ENCODE measurements at regions not wholly inside any gene's neighbourhood (a gene's known extent, or its start where the extent isn't known, plus 50 kb on each side); places are given as distances from the start of the nearest gene placed in this dataset.

- H3K9me3 ChIP-seq (ENCODE audit: control insufficient read depth, low read depth, low read length): no peaks in the 10 kb centered on the region
- H3K9ac ChIP-seq (ENCODE audit: low read length): no peak overlapping the region
- no peak overlapping the region for H3K27ac ChIP-seq (ENCODE audit: low read length)
- no peak overlapping the region for H3K4me3 ChIP-seq (ENCODE audit: low read length)
- no peaks in the 10 kb centered on the region for H3K27me3 ChIP-seq (ENCODE audit: control insufficient read depth, insufficient read depth, low read length)
- no peaks in the 10 kb centered on the region for H3K36me3 ChIP-seq (ENCODE audit: control insufficient read depth, low read depth, low read length)
- H3K4me1 ChIP-seq (ENCODE audit: control insufficient read depth, low read depth, low read length): no peaks in the 10 kb centered on the region
Observed at GRCh38 chr1:5164158-5164557, 509.7 kb downstream of the AJAP1 start.

GRCh38 chr1:5161372-5161771 is 507.0 kb downstream of the AJAP1 start:
- H3K9ac ChIP-seq (ENCODE audit: low read length): no peak overlapping the region
- no peak overlapping the region for H3K4me3 ChIP-seq (ENCODE audit: low read length)
- H3K27ac ChIP-seq (ENCODE audit: low read length): no peak overlapping the region
- H3K27me3 ChIP-seq (ENCODE audit: control insufficient read depth, insufficient read depth, low read length): no peaks in the 10 kb centered on the region
- no peaks in the 10 kb centered on the region for H3K4me1 ChIP-seq (ENCODE audit: control insufficient read depth, low read depth, low read length)
- H3K36me3 ChIP-seq (ENCODE audit: control insufficient read depth, low read depth, low read length): no peaks in the 10 kb centered on the region
- H3K9me3 ChIP-seq (ENCODE audit: control insufficient read depth, low read depth, low read length): no peaks in the 10 kb centered on the region

GRCh38 chr1:5157175-5157574 is 502.8 kb downstream of the AJAP1 start:
- Histone ChIP-seq H3K9me3 (ENCODE audit: control insufficient read depth, low read depth, low read length) (no peaks in the 10 kb centered on the region), H3K27ac (ENCODE audit: low read length) (no peak overlapping the region), H3K4me3 (ENCODE audit: low read length) (no peak overlapping the region), H3K36me3 (ENCODE audit: control insufficient read depth, low read depth, low read length) (no peaks in the 10 kb centered on the region), H3K4me1 (ENCODE audit: control insufficient read depth, low read depth, low read length) (no peaks in the 10 kb centered on the region), H3K9ac (ENCODE audit: low read length) (no peak overlapping the region), H3K27me3 (ENCODE audit: control insufficient read depth, insufficient read depth, low read length) (no peaks in the 10 kb centered on the region)

GRCh38 chr1:5156416-5157120 is 502.2 kb downstream of the AJAP1 start:
- Histone ChIP-seq H3K4me1 (ENCODE audit: control insufficient read depth, low read depth, low read length) (no peaks in the 10 kb centered on the region), H3K27ac (ENCODE audit: low read length) (no peak overlapping the region), H3K9ac (ENCODE audit: low read length) (no peak overlapping the region), H3K9me3 (ENCODE audit: control insufficient read depth, low read depth, low read length) (no peaks in the 10 kb centered on the region), H3K27me3 (ENCODE audit: control insufficient read depth, insufficient read depth, low read length) (no peaks in the 10 kb centered on the region), H3K4me3 (ENCODE audit: low read length) (no peak overlapping the region), H3K36me3 (ENCODE audit: control insufficient read depth, low read depth, low read length) (no peaks in the 10 kb centered on the region)

- H3K36me3 ChIP-seq (ENCODE audit: control insufficient read depth, low read depth, low read length): no peaks in the 10 kb centered on the region
- H3K9ac ChIP-seq (ENCODE audit: low read length): no peak overlapping the region
- H3K4me3 ChIP-seq (ENCODE audit: low read length): no peak overlapping the region
- H3K4me1 ChIP-seq (ENCODE audit: control insufficient read depth, low read depth, low read length): no peaks in the 10 kb centered on the region
- H3K27me3 ChIP-seq (ENCODE audit: control insufficient read depth, insufficient read depth, low read length): no peaks in the 10 kb centered on the region
- no peak overlapping the region for H3K27ac ChIP-seq (ENCODE audit: low read length)
- no peaks in the 10 kb centered on the region for H3K9me3 ChIP-seq (ENCODE audit: control insufficient read depth, low read depth, low read length)
Observed at GRCh38 chr1:5151511-5151910, 497.1 kb downstream of the AJAP1 start.

GRCh38 chr1:5150191-5150590 is 495.8 kb downstream of the AJAP1 start:
- no peaks in the 10 kb centered on the region for H3K36me3 ChIP-seq (ENCODE audit: control insufficient read depth, low read depth, low read length)
- H3K9ac ChIP-seq (ENCODE audit: low read length): no peak overlapping the region
- no peak overlapping the region for H3K27ac ChIP-seq (ENCODE audit: low read length)
- H3K4me3 ChIP-seq (ENCODE audit: low read length): no peak overlapping the region
- no peaks in the 10 kb centered on the region for H3K4me1 ChIP-seq (ENCODE audit: control insufficient read depth, low read depth, low read length)
- H3K9me3 ChIP-seq (ENCODE audit: control insufficient read depth, low read depth, low read length): no peaks in the 10 kb centered on the region
- no peaks in the 10 kb centered on the region for H3K27me3 ChIP-seq (ENCODE audit: control insufficient read depth, insufficient read depth, low read length)

- H3K4me1 ChIP-seq (ENCODE audit: control insufficient read depth, low read depth, low read length): peaks cover 8% of the 10 kb centered on the region
- no peak overlapping the region for H3K9ac ChIP-seq (ENCODE audit: low read length)
- H3K4me3 ChIP-seq (ENCODE audit: low read length): no peak overlapping the region
- no peak overlapping the region for H3K27ac ChIP-seq (ENCODE audit: low read length)
- no peaks in the 10 kb centered on the region for H3K36me3 ChIP-seq (ENCODE audit: control insufficient read depth, low read depth, low read length)
- H3K9me3 ChIP-seq (ENCODE audit: control insufficient read depth, low read depth, low read length): no peaks in the 10 kb centered on the region
- H3K27me3 ChIP-seq (ENCODE audit: control insufficient read depth, insufficient read depth, low read length): no peaks in the 10 kb centered on the region
Observed at GRCh38 chr1:5147806-5148205, 493.4 kb downstream of the AJAP1 start.

- H3K9me3 ChIP-seq (ENCODE audit: control insufficient read depth, low read depth, low read length): no peaks in the 10 kb centered on the region
- no peaks in the 10 kb centered on the region for H3K27me3 ChIP-seq (ENCODE audit: control insufficient read depth, insufficient read depth, low read length)
- no peaks in the 10 kb centered on the region for H3K36me3 ChIP-seq (ENCODE audit: control insufficient read depth, low read depth, low read length)
- peaks cover 8% of the 10 kb centered on the region for H3K4me1 ChIP-seq (ENCODE audit: control insufficient read depth, low read depth, low read length)
- no peak overlapping the region for H3K4me3 ChIP-seq (ENCODE audit: low read length)
- no peak overlapping the region for H3K27ac ChIP-seq (ENCODE audit: low read length)
- no peak overlapping the region for H3K9ac ChIP-seq (ENCODE audit: low read length)
Observed at GRCh38 chr1:5142389-5142788, 488.0 kb downstream of the AJAP1 start.

GRCh38 chr1:5141750-5142149 is 487.3 kb downstream of the AJAP1 start:
- H3K9me3 ChIP-seq (ENCODE audit: control insufficient read depth, low read depth, low read length): no peaks in the 10 kb centered on the region
- peaks cover 8% of the 10 kb centered on the region for H3K4me1 ChIP-seq (ENCODE audit: control insufficient read depth, low read depth, low read length)
- no peak overlapping the region for H3K9ac ChIP-seq (ENCODE audit: low read length)
- H3K36me3 ChIP-seq (ENCODE audit: control insufficient read depth, low read depth, low read length): no peaks in the 10 kb centered on the region
- no peaks in the 10 kb centered on the region for H3K27me3 ChIP-seq (ENCODE audit: control insufficient read depth, insufficient read depth, low read length)
- H3K27ac ChIP-seq (ENCODE audit: low read length): no peak overlapping the region
- no peak overlapping the region for H3K4me3 ChIP-seq (ENCODE audit: low read length)

- Histone ChIP-seq H3K27me3 (ENCODE audit: control insufficient read depth, insufficient read depth, low read length) (no peaks in the 10 kb centered on the region), H3K4me1 (ENCODE audit: control insufficient read depth, low read depth, low read length) (peaks cover 8% of the 10 kb centered on the region), H3K27ac (ENCODE audit: low read length) (no peak overlapping the region), H3K9me3 (ENCODE audit: control insufficient read depth, low read depth, low read length) (no peaks in the 10 kb centered on the region), H3K9ac (ENCODE audit: low read length) (no peak overlapping the region), H3K36me3 (ENCODE audit: control insufficient read depth, low read depth, low read length) (no peaks in the 10 kb centered on the region), H3K4me3 (ENCODE audit: low read length) (no peak overlapping the region)
Observed at GRCh38 chr1:5140962-5141361, 486.6 kb downstream of the AJAP1 start.

- Histone ChIP-seq H3K4me3 (ENCODE audit: low read length) (no peak overlapping the region), H3K9me3 (ENCODE audit: control insufficient read depth, low read depth, low read length) (no peaks in the 10 kb centered on the region), H3K4me1 (ENCODE audit: control insufficient read depth, low read depth, low read length) (peaks cover 8% of the 10 kb centered on the region), H3K27me3 (ENCODE audit: control insufficient read depth, insufficient read depth, low read length) (no peaks in the 10 kb centered on the region), H3K36me3 (ENCODE audit: control insufficient read depth, low read depth, low read length) (no peaks in the 10 kb centered on the region), H3K27ac (ENCODE audit: low read length) (no peak overlapping the region), H3K9ac (ENCODE audit: low read length) (no peak overlapping the region)
Observed at GRCh38 chr1:5140136-5140535, 485.7 kb downstream of the AJAP1 start.

GRCh38 chr1:5129746-5130355 is 475.4 kb downstream of the AJAP1 start:
- Histone ChIP-seq H3K4me1 (ENCODE audit: control insufficient read depth, low read depth, low read length) (no peaks in the 10 kb centered on the region), H3K27me3 (ENCODE audit: control insufficient read depth, insufficient read depth, low read length) (no peaks in the 10 kb centered on the region), H3K9me3 (ENCODE audit: control insufficient read depth, low read depth, low read length) (no peaks in the 10 kb centered on the region), H3K9ac (ENCODE audit: low read length) (no peak overlapping the region), H3K4me3 (ENCODE audit: low read length) (no peak overlapping the region), H3K36me3 (ENCODE audit: control insufficient read depth, low read depth, low read length) (no peaks in the 10 kb centered on the region), H3K27ac (ENCODE audit: low read length) (no peak overlapping the region)
